Right renal cortex interstitium (tissue), 3 donors: ENCODE measurements at regions not wholly inside any gene's neighbourhood (a gene's known extent, or its start where the extent isn't known, plus 50 kb on each side); places are given as distances from the start of the nearest gene placed in this dataset.

ENCODE experiments used
- DNase-seq, 3 donors: peaks; one replicate each; pipeline ENCODE4 v3.0.0-alpha.2; 2013; ENCODE audit warnings: low read depth in 3 of 3, low spot score in 2 of 3

GRCh38 chr5:168193493-168194250, 97.8 kb upstream of the WWC1 start:
- DNase-seq = no peak

- no peak for DNase-seq
These were observed 96.3 kb upstream of the WWC1 start for GRCh38 chr5:168195110-168195509.

- no peak for DNase-seq
These were observed 93.1 kb upstream of the WWC1 start for GRCh38 chr5:168198359-168198758.

- no peak for DNase-seq
These were observed 88.4 kb upstream of the WWC1 start for GRCh38 chr5:168202996-168203395.

- no peak for DNase-seq
These were observed 87.3 kb upstream of the WWC1 start for GRCh38 chr5:168204165-168204564.

GRCh38 chr5:168207450-168208029, 83.9 kb upstream of the WWC1 start:
- DNase-seq = no peak

- DNase-seq = no peak
These were observed 82.0 kb upstream of the WWC1 start for GRCh38 chr5:168209244-168209995.

- DNase-seq = no peak
These were observed 81.4 kb upstream of the WWC1 start for GRCh38 chr5:168209997-168210396.

GRCh38 chr5:168211245-168211644, 80.2 kb upstream of the WWC1 start:
- DNase-seq = no peak

- no peak for DNase-seq
These were observed 79.5 kb upstream of the WWC1 start for GRCh38 chr5:168211936-168212335.

- no peak for DNase-seq
These were observed 77.4 kb upstream of the WWC1 start for GRCh38 chr5:168214071-168214470.

GRCh38 chr5:168214886-168215285, 76.6 kb upstream of the WWC1 start:
- DNase-seq = no peak

- DNase-seq = no peak
These were observed 75.8 kb upstream of the WWC1 start for GRCh38 chr5:168215646-168216045.

GRCh38 chr5:168216989-168217388, 74.5 kb upstream of the WWC1 start:
- DNase-seq = no peak

GRCh38 chr5:168217497-168217896, 73.9 kb upstream of the WWC1 start:
- no peak for DNase-seq

GRCh38 chr5:168218746-168219145, 72.7 kb upstream of the WWC1 start:
- DNase-seq = no peak

- DNase-seq = peak; percentile 75
These were observed 71.7 kb upstream of the WWC1 start for GRCh38 chr5:168219515-168220410.

GRCh38 chr5:168224085-168224484, 67.4 kb upstream of the WWC1 start:
- no peak for DNase-seq

- DNase-seq = no peak
These were observed 65.4 kb upstream of the WWC1 start for GRCh38 chr5:168226012-168226411.

- DNase-seq = no peak
These were observed 64.4 kb upstream of the WWC1 start for GRCh38 chr5:168227001-168227400.
